ENCODE measurements at regions not wholly inside any gene's neighbourhood (a gene's known extent, or its start where the extent isn't known, plus 50 kb on each side); places are given as distances from the start of the nearest gene placed in this dataset.

DNA sequence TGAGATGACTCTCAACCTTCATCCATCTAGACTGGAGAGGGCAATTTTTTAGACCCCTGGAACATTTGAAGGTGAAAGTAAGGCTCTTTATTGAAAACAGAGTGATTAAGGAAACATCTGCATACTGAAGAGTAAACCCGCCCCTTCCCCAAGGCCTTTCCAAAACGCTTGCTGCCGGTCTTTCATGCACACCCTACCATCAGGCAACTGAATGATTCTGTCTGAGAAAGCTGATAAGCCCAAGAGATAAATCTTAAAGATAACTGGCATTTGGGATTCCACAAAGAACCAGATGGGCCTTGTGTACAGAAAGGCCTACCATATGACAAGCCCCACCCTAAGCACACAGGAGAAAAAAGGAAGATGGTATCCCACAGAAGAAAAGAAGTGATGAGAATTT is 54.4 kb upstream of the PIK3R1 start:
- no peak for DNase-seq (ENCODE audit: low spot score)
- TF ChIP-seq, protein P1, sequence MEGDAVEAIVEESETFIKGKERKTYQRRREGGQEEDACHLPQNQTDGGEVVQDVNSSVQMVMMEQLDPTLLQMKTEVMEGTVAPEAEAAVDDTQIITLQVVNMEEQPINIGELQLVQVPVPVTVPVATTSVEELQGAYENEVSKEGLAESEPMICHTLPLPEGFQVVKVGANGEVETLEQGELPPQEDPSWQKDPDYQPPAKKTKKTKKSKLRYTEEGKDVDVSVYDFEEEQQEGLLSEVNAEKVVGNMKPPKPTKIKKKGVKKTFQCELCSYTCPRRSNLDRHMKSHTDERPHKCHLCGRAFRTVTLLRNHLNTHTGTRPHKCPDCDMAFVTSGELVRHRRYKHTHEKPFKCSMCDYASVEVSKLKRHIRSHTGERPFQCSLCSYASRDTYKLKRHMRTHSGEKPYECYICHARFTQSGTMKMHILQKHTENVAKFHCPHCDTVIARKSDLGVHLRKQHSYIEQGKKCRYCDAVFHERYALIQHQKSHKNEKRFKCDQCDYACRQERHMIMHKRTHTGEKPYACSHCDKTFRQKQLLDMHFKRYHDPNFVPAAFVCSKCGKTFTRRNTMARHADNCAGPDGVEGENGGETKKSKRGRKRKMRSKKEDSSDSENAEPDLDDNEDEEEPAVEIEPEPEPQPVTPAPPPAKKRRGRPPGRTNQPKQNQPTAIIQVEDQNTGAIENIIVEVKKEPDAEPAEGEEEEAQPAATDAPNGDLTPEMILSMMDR (IDR thresholded peaks at IDR 0.05), result no peak
- H3K27ac ChIP-seq, result no peak overlapping the region
- H3K4me3 ChIP-seq, result no peak overlapping the region

DNA sequence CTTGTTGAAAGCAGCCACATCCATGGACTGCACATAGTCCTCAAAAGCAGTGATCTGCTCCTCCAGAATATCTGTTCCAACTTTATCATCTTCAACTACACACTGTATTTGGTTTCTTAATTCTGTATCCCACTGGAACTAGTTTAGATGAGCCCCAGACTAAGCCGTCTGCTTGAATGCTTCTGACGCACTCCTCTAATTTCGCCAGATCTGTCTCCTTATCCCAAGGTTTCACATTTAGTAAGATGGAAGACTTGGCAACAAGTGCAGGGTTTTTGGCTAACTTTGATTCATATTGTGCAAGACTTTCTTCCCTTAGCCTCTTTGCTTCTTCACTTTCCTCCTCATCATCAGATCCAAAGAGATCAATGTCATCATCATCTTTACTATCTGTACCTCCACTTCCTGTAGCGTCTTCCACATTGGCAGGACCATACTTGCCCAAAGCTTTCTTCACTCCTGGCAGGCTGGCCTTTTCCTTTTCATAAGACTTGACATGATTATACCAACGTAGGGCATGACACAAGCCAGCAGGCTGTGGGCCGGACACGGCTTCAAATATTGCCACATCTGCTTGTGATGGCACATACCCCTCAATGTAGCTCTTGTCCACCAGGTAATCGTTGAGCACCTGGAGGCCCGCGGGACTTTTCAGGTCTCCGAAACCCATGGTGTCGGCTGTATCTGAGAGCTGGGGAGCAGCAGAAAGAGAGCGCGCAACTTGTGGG is 56.2 kb upstream of the PIK3R1 start:
- Histone ChIP-seq H3K27ac (no peak overlapping the region), H3K4me3 (no peak overlapping the region)
- no peak for DNase-seq (ENCODE audit: low spot score)
- TF ChIP-seq, protein P1 (IDR thresholded peaks at IDR 0.05), result no peak

DNA sequence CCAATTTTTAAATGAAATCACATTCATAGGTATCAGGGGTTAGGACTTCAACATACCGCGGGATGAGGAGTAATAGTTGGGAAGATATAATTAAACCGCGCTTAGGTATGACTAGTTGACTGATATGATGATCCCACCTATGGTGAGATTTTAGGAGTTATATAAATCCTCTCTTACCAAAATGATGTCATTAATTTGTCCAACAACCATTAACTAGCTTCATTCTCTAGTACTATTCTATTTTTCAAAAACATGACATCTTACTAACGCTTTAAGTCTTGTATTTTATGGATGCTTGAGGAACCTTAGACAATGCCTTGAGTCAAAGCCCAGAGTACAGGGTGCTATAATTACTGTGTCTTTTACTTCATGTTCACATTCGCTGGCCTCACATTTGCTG is 59.6 kb upstream of the PIK3R1 start:
- no peak for DNase-seq (ENCODE audit: low spot score)
- TF ChIP-seq, protein P1 (IDR thresholded peaks at IDR 0.05), result no peak
- Histone ChIP-seq H3K4me3 (no peak overlapping the region), H3K27ac (no peak overlapping the region)

DNA sequence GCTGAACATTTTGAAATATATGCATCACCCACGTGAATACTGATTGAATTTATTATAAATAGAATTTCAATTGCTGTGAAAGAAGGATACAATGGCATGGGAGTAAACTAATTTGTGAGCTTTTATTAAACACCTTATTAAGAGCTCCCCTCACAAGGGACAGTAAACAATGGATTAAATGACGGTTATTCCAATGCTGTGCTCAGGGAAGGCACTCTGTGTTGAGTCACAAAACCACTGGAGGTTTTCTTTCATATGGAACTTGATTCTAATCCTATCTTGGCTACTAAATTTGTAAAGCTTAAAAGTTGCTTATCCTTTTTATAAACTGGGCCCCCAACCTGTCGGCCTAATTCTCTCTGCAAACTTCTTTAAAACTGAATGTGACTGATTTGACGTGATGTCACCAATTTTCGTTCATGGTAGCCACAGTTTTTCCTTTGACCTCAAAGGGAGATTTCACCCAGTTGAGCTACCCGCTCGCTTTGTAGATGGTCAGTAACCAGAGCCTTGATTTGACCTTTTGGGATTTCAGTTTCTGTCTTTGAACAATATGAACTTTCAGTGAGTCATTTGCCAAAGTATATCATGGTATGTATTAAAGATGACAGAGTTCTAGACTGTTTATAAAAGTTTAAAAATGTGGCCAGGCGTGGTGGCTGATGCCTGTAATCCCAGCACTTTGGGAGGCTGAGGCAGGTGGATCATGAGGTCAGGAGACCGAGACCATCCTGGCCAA is 61.3 kb upstream of the PIK3R1 start:
- Histone ChIP-seq H3K27ac (no peak overlapping the region), H3K4me3 (no peak overlapping the region)
- DNase-seq (ENCODE audit: low spot score), result no peak
- TF ChIP-seq, protein P1 (IDR thresholded peaks at IDR 0.05), result no peak

DNA sequence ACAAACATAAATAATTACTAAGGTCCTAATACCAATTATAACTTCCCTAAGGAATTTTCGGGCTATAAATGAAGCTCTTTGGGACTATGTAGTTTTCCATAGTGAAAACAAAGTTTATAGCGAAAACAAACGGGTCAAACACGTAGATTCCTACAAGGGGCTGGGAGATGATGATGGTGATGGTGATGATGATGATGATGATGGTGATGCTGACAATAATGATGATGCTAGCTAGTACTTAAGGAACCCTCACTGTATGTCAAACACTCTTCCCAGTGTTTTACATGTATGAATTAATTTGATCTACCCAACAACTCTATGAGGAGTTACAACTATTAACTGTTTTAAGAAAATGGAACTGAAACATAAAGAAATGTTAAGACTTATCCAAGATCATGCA is 63.7 kb upstream of the PIK3R1 start:
- H3K4me3 ChIP-seq, result no peak overlapping the region
- H3K27ac ChIP-seq, result no peak overlapping the region
- TF ChIP-seq, protein P1 (IDR thresholded peaks at IDR 0.05), result no peak
- DNase-seq (ENCODE audit: low spot score), result no peak

DNA sequence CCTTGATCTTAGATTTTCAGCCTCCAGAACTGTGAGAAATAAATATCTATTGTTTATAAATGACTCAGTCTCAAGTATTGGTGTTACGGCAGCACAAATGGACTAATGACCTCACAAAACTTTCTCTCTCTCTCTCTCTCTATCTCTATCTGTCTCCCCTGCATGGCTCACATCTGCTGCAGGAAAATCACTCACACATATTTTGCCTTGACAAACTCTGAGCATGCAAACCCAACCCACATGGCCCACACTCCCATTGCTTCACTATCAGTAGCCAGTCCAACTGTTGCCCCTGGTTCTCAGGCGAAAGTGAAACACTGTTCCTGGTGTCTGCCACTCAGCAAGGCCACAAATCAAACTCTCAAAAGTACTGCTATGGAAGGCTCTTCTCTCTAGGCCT is 66.4 kb upstream of the PIK3R1 start:
- H3K27ac ChIP-seq, result no peak overlapping the region
- DNase-seq (ENCODE audit: low spot score), result no peak
- TF ChIP-seq, protein P1 (IDR thresholded peaks at IDR 0.05), result no peak
- H3K4me3 ChIP-seq, result no peak overlapping the region

DNA sequence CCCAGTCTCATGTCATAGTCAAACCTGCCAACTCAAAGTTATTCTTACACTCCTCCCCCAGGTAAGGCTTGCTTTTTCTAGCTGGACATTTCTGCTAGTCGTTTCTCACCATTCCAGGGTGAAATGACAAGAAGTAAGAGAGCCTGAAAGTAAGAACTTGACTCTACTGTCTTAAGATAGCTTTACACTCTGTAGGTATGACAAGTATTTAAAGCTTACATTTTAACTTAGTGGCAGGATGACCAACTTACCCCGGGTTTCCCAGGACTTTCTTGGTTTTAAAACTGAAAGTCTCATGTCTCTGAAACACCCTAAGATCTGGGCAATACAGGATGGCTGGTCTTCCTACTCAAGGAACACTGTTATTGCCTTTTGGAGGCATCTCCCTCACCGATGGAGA is 67.5 kb upstream of the PIK3R1 start:
- no peak overlapping the region for H3K27ac ChIP-seq
- TF ChIP-seq, protein P1 (IDR thresholded peaks at IDR 0.05), result no peak
- DNase-seq (ENCODE audit: low spot score), result no peak
- no peak overlapping the region for H3K4me3 ChIP-seq
